ENCODE measurements at regions not wholly inside any gene's neighbourhood (a gene's known extent, or its start where the extent isn't known, plus 50 kb on each side); places are given as distances from the start of the nearest gene placed in this dataset.

GRCh38 chr15:31238906-31239305 is 87.7 kb upstream of the KLF13 start:
- DNase-seq (ENCODE audit: low read depth in 4 of 4, low spot score in 3 of 4): no peak

DNA sequence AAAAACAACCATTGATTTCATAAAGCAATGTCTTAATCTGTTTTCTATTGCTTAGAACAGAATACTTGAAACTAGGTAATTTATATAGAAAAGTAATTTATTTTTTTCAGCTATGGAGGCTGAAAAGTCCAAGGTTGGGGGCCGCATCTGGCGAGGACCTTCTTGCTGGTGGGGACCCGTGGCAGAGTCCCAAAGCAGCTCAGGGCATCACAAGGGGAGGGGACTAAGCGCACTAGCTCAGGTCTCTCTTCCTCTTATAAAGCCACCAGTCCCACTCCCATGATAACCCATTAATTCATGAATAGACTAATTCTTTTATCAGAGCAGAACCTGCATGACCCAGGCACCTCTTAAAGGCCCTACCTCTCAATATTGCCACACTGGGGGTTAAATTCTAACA is 87.2 kb upstream of the KLF13 start:
- DNase-seq (ENCODE audit: low read depth in 4 of 4, low spot score in 3 of 4): no peak

- DNase-seq (ENCODE audit: low read depth in 4 of 4, low spot score in 3 of 4): no peak
Measured at GRCh38 chr15:31241888-31242522, 84.6 kb upstream of the KLF13 start.

GRCh38 chr15:31243895-31244294 is 82.7 kb upstream of the KLF13 start:
- DNase-seq (ENCODE audit: low read depth in 4 of 4, low spot score in 3 of 4): no peak

DNA sequence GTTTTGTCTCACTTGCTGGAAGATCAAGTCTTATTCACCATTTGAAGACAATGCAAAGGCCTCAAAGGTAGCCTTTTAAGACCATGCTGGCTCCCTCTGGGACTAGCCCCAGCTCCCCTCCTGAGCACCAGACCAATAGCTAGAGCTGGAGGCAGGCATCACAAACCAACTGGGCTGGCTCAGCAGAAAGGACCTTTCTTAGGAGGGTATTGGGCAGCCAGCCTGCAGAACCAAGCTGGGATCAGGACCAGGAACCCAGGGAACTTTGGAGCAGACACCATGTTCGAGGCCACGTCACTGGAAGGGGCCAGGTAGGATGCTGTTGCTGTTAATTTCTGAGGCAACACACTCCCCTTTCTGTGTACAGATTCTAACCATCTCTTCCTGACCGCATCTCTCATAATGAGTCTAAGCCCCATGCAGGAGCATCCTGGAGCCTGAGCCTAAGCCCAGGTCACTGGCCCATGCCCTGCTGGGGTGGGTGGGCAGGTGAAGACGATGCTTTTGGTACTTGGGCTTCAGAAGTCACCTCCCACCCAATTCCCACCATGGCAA is 81.4 kb upstream of the KLF13 start:
- no peak for DNase-seq (ENCODE audit: low read depth in 4 of 4, low spot score in 3 of 4)

GRCh38 chr15:31245756-31246155 is 80.9 kb upstream of the KLF13 start:
- no peak for DNase-seq (ENCODE audit: low read depth in 4 of 4, low spot score in 3 of 4)

GRCh38 chr15:31247404-31247803 is 79.2 kb upstream of the KLF13 start:
- no peak for DNase-seq (ENCODE audit: low read depth in 4 of 4, low spot score in 3 of 4)

DNA sequence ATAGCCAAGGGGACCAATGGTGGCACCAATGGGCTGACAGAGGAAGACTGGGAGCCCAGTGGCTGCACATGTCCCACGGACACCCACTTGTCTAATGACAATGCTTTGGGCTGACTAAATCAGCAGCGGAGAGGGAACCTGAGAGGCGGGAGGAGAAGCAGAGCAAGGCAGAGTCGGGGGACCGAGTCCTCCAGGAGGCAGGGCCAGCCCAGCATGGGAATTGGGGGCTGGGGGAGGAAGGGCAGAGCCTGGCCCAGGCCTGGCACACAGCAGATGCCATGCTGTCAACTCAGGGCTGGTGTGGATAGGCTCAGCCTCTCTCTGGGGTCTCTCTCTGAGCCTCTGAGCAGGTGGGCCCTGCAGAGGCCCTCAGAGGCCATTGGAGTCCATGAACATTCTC is 78.4 kb upstream of the KLF13 start:
- DNase-seq (ENCODE audit: low read depth in 4 of 4, low spot score in 3 of 4): no peak

GRCh38 chr15:31248951-31249350 is 77.7 kb upstream of the KLF13 start:
- DNase-seq (ENCODE audit: low read depth in 4 of 4, low spot score in 3 of 4): no peak

DNA sequence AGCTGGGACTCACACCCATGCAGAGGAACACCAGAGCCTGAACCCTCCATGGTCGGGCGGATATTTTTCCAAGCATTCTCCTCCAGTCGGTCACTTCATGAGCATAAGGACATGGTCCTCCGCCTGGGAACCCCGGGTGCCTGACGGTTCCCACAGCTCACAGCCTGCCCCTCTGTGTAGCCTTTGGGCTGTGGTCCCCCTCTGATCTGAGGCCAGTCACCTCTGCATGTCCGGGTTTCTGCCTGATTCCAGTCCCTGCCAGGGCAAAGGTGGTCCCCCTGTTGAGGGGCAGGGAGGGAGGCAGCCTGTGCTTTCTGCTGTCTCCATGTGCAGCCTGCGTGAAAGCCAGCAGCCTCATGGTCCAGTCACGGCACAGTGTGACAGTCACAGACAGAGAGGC is 76.6 kb upstream of the KLF13 start:
- DNase-seq (ENCODE audit: low read depth in 4 of 4, low spot score in 3 of 4): no peak

DNA sequence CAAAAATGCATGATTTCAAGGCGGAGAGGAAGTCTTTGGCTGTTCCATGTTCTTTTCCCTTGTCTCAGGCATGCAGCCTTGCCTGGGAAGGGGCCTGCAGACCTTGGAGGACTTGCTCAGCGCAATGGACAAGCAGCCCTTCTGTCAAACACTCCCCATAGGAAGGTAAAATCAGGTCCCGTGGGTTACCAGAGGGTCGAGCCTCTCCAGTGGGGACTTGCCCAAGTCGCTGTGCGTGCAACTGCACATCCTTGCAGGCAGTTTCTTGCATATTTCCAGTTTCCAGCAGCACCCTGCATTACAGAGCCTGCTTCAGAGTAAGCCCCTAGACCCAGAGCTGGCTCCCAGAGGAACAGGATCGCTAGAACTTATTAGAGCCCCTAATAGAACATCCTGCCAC is 75.5 kb upstream of the KLF13 start:
- no peak for DNase-seq (ENCODE audit: low read depth in 4 of 4, low spot score in 3 of 4)

DNA sequence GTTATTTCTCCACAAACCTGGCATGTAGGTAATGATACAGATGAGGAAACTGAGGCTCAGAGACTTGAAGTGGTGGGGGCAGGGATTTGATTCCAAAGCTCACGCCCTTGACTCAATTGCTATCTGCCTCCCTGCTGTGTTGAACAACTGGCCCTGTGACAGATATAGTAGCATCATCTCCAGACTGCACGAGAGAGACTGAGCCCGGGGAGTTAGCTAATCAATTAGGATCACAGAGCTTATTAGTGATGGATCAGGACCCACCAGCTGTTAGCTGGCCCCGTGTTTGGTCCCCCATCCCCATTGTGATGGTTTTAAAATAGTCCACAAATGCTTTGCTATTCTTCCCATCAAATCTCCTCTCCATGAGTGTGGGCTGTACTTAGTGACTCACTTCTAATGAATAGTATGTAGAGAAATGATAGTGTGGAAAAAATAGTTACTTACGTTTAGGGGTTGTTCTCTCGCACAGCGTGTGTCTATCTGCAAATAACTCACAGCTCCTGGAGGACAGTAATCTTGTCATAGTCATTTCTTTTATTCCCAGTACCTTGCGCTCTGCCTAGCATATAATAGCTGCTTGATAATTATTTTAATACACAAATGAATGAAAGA is 74.4 kb upstream of the KLF13 start:
- DNase-seq (ENCODE audit: low read depth in 4 of 4, low spot score in 3 of 4): no peak

GRCh38 chr15:31254431-31255175 is 72.0 kb upstream of the KLF13 start:
- DNase-seq (ENCODE audit: low read depth in 4 of 4, low spot score in 3 of 4): no peak

GRCh38 chr15:31255176-31255510 is 71.5 kb upstream of the KLF13 start:
- DNase-seq (ENCODE audit: low read depth in 4 of 4, low spot score in 3 of 4): no peak

GRCh38 chr15:31255732-31256377 is 70.8 kb upstream of the KLF13 start:
- DNase-seq (ENCODE audit: low read depth in 4 of 4, low spot score in 3 of 4): no peak

GRCh38 chr15:31256378-31257265 is 70.0 kb upstream of the KLF13 start:
- DNase-seq (ENCODE audit: low read depth in 4 of 4, low spot score in 3 of 4): no peak

DNA sequence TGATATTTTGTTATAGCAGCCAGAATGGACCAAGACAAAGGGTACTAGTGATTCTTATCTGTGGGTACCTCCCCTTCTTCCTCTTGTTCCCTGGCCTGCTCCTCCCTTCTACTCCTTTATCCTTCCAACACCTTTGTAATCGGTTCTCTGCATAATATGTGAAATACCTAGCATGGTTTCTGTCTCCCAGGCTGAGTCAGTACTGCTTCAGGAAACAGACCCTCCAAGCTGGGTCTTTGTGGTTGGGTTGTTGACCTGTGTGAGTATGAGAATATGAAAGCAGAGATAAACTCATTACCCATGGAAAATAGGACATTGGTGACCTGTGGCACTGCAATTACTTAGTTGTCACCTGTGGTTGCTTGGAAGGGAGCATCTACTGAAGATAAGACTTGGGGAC is 69.3 kb upstream of the KLF13 start:
- DNase-seq (ENCODE audit: low read depth in 4 of 4, low spot score in 3 of 4): no peak

DNA sequence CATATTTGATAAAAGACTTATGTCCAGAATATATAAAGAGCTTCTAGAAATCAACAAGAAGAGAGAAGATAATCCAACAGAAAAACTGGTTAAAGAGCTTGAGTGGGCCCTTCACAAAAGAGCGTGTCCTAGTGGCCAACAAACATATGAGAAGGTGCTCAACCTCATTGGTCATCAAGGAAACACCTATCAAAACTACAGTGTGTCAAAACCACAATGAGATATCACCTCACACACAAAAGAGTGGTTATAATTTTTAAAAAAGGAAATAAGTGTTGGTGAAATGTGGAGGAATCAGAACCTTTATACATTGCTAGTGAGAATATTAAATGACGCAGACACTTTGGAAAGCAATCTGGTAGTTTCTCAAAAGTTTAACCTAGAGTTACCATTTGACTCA is 68.4 kb upstream of the KLF13 start:
- DNase-seq (ENCODE audit: low read depth in 4 of 4, low spot score in 3 of 4): no peak

GRCh38 chr15:31259562-31260252 is 66.9 kb upstream of the KLF13 start:
- no peak for DNase-seq (ENCODE audit: low read depth in 4 of 4, low spot score in 3 of 4)

All from left renal pelvis (tissue), 4 donors.